ENCODE measurements at regions not wholly inside any gene's neighbourhood (a gene's known extent, or its start where the extent isn't known, plus 50 kb on each side); places are given as distances from the start of the nearest gene placed in this dataset.
A peak's percentile ranks its signal among the peaks of the same experiment; 100 is the strongest.

GRCh38 chr10:124173298-124173900 is 80.0 kb upstream of the CHST15 start:
- no peaks in the 10 kb centered on the region for H3K27me3 ChIP-seq (ENCODE audit: control insufficient read depth, insufficient read depth, low read length)
- DNase-seq (ENCODE audit: low read depth in 2 of 2) = no peak
- H3K79me2 ChIP-seq (ENCODE audit: control insufficient read depth, insufficient read depth, low read length) = no peaks in the 10 kb centered on the region
- TF ChIP-seq EZH2 (IDR thresholded peaks at IDR 0.05; ENCODE audit: low read length, missing control alignments) = no peak
- no peak for TF ChIP-seq CTCF (conservative IDR thresholded peaks at IDR 0.05 in 1 of 2, IDR thresholded peaks at IDR 0.05 in 1 of 2; ENCODE audit: low read depth in 1 of 2, low read length in 2 of 2)
- H3K9me3 ChIP-seq (ENCODE audit: control insufficient read depth, insufficient read depth, low read depth, low read length) = no peaks in the 10 kb centered on the region
- no peak overlapping the region for H2AFZ ChIP-seq (ENCODE audit: low read length)
- no peaks in the 10 kb centered on the region for H3K4me1 ChIP-seq (ENCODE audit: control insufficient read depth, extremely low read depth, insufficient read depth, low read length)
- H3K36me3 ChIP-seq (ENCODE audit: control insufficient read depth, insufficient read depth, low read length) = no peaks in the 10 kb centered on the region
- H3K4me3 ChIP-seq (replicated peaks in 1 of 4; ENCODE audit: control extremely low read depth in 1 of 4, insufficient read depth in 1 of 4, low read depth in 3 of 4, low read length in 4 of 4) = no peak overlapping the region
- no peak overlapping the region for H3K27ac ChIP-seq (ENCODE audit: insufficient read depth, low read length)
- H3K4me2 ChIP-seq (ENCODE audit: extremely low read depth, insufficient read depth, low read length) = no peak overlapping the region
- no peaks in the 10 kb centered on the region for H4K20me1 ChIP-seq (ENCODE audit: control insufficient read depth, extremely low read depth, insufficient read depth, low read length)
- no peak overlapping the region for H3K9ac ChIP-seq (ENCODE audit: insufficient read depth, low read length)

- no peak overlapping the region for H3K27ac ChIP-seq (ENCODE audit: insufficient read depth, low read length)
- H3K27me3 ChIP-seq (ENCODE audit: control insufficient read depth, insufficient read depth, low read length) = no peaks in the 10 kb centered on the region
- no peak overlapping the region for H3K9ac ChIP-seq (ENCODE audit: insufficient read depth, low read length)
- H2AFZ ChIP-seq (ENCODE audit: low read length) = no peak overlapping the region
- DNase-seq (ENCODE audit: low read depth in 2 of 2) = peak in 1 of 2 donors; percentile 36
- H3K4me2 ChIP-seq (ENCODE audit: extremely low read depth, insufficient read depth, low read length) = no peak overlapping the region
- H3K79me2 ChIP-seq (ENCODE audit: control insufficient read depth, insufficient read depth, low read length) = no peaks in the 10 kb centered on the region
- no peak for TF ChIP-seq CTCF (conservative IDR thresholded peaks at IDR 0.05 in 1 of 2, IDR thresholded peaks at IDR 0.05 in 1 of 2; ENCODE audit: low read depth in 1 of 2, low read length in 2 of 2)
- no peak for TF ChIP-seq EZH2 (IDR thresholded peaks at IDR 0.05; ENCODE audit: low read length, missing control alignments)
- H4K20me1 ChIP-seq (ENCODE audit: control insufficient read depth, extremely low read depth, insufficient read depth, low read length) = no peaks in the 10 kb centered on the region
- H3K4me3 ChIP-seq (replicated peaks in 1 of 4; ENCODE audit: control extremely low read depth in 1 of 4, insufficient read depth in 1 of 4, low read depth in 3 of 4, low read length in 4 of 4) = no peak overlapping the region
- H3K36me3 ChIP-seq (ENCODE audit: control insufficient read depth, insufficient read depth, low read length) = no peaks in the 10 kb centered on the region
- H3K4me1 ChIP-seq (ENCODE audit: control insufficient read depth, extremely low read depth, insufficient read depth, low read length) = no peaks in the 10 kb centered on the region
- H3K9me3 ChIP-seq (ENCODE audit: control insufficient read depth, insufficient read depth, low read depth, low read length) = no peaks in the 10 kb centered on the region
Observed at GRCh38 chr10:124172181-124172916, 79.0 kb upstream of the CHST15 start.

- no peaks in the 10 kb centered on the region for H3K36me3 ChIP-seq (ENCODE audit: control insufficient read depth, insufficient read depth, low read length)
- no peaks in the 10 kb centered on the region for H3K4me1 ChIP-seq (ENCODE audit: control insufficient read depth, extremely low read depth, insufficient read depth, low read length)
- H3K4me2 ChIP-seq (ENCODE audit: extremely low read depth, insufficient read depth, low read length) = no peak overlapping the region
- H4K20me1 ChIP-seq (ENCODE audit: control insufficient read depth, extremely low read depth, insufficient read depth, low read length) = no peaks in the 10 kb centered on the region
- H3K9ac ChIP-seq (ENCODE audit: insufficient read depth, low read length) = no peak overlapping the region
- TF ChIP-seq CTCF (conservative IDR thresholded peaks at IDR 0.05 in 1 of 2, IDR thresholded peaks at IDR 0.05 in 1 of 2; ENCODE audit: low read depth in 1 of 2, low read length in 2 of 2) (no peak), EZH2 (IDR thresholded peaks at IDR 0.05; ENCODE audit: low read length, missing control alignments) (no peak)
- H3K79me2 ChIP-seq (ENCODE audit: control insufficient read depth, insufficient read depth, low read length) = no peaks in the 10 kb centered on the region
- no peak overlapping the region for H3K4me3 ChIP-seq (replicated peaks in 1 of 4; ENCODE audit: control extremely low read depth in 1 of 4, insufficient read depth in 1 of 4, low read depth in 3 of 4, low read length in 4 of 4)
- H2AFZ ChIP-seq (ENCODE audit: low read length) = no peak overlapping the region
- H3K27me3 ChIP-seq (ENCODE audit: control insufficient read depth, insufficient read depth, low read length) = no peaks in the 10 kb centered on the region
- no peak overlapping the region for H3K27ac ChIP-seq (ENCODE audit: insufficient read depth, low read length)
- H3K9me3 ChIP-seq (ENCODE audit: control insufficient read depth, insufficient read depth, low read depth, low read length) = no peaks in the 10 kb centered on the region
- no peak for DNase-seq (ENCODE audit: low read depth in 2 of 2)
Observed at GRCh38 chr10:124171561-124171960, 78.2 kb upstream of the CHST15 start.

Data from fibroblast of lung (primary cell).